SU-DHL-6 (cell line): ENCODE measurements at regions not wholly inside any gene's neighbourhood (a gene's known extent, or its start where the extent isn't known, plus 50 kb on each side); places are given as distances from the start of the nearest gene placed in this dataset.

Experiments
- EZH2phosphoT487 ChIP-seq: fragments of 200-600 bp; sonication (generic), shearing (Covaris generic); conservative IDR thresholded peaks from 2 replicates; pipeline ENCODE4 v1.6.1; 2018; ENCODE audit warnings: mild to moderate bottlenecking, antibody characterized with exemption, low read length, moderate library complexity, mixed read lengths
- TF ChIP-seq, protein P1 (sequence below): fragments of 200-600 bp; sonication (generic); IDR thresholded peaks from one replicate; pipeline ENCODE4 v1.5.1; 2017; ENCODE audit warnings: antibody characterized with exemption, mild to moderate bottlenecking, low read length, moderate library complexity; ENCODE audit not compliant: insufficient read depth, poor library complexity, severe bottlenecking

DNA sequence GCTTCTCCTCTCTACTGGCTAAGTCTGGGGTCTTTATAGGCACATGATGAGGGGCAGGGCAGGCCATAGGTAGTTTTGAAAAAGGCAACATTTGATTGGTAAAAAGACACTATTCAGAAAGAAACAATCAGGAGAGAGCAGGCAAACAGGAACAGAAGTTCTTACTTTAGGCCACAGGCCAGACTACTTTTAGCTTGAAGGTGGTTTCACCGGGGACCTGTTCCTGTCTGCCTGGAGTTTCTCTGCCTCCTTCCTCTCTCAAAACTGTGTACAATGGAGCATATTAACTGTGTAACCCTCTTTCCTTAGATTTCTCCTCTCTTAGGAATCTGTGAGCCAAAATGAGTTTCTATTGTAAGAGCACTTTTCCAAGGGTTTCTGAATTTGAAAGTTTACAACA lies 167.9 kb upstream of the AVPR1A start:
- no peak for TF ChIP-seq EZH2phosphoT487
- TF ChIP-seq, protein P1, sequence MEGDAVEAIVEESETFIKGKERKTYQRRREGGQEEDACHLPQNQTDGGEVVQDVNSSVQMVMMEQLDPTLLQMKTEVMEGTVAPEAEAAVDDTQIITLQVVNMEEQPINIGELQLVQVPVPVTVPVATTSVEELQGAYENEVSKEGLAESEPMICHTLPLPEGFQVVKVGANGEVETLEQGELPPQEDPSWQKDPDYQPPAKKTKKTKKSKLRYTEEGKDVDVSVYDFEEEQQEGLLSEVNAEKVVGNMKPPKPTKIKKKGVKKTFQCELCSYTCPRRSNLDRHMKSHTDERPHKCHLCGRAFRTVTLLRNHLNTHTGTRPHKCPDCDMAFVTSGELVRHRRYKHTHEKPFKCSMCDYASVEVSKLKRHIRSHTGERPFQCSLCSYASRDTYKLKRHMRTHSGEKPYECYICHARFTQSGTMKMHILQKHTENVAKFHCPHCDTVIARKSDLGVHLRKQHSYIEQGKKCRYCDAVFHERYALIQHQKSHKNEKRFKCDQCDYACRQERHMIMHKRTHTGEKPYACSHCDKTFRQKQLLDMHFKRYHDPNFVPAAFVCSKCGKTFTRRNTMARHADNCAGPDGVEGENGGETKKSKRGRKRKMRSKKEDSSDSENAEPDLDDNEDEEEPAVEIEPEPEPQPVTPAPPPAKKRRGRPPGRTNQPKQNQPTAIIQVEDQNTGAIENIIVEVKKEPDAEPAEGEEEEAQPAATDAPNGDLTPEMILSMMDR: no peak
